SK-N-SH treated with all-trans-retinoic acid at 6 μM for 48 hours (cell line): ENCODE measurements at regions not wholly inside any gene's neighbourhood (a gene's known extent, or its start where the extent isn't known, plus 50 kb on each side); places are given as distances from the start of the nearest gene placed in this dataset.
A peak's percentile ranks its signal among the peaks of the same experiment; 100 is the strongest.

Experiments
- ATAC-seq: fragments of 200-7000 bp; cut with Tn5 transposase; 3 replicates; pipeline ENCODE4 v1.9.1; 2020; ENCODE audit warnings: mild to moderate bottlenecking, moderate library complexity
- ARNTL ChIP-seq: fragments of 450-650 bp; formaldehyde crosslinking; IDR thresholded peaks from 2 replicates; pipeline ENCODE4 v1.5.0; 2020; ENCODE audit warnings: low read depth, mild to moderate bottlenecking, moderate library complexity, borderline replicate concordance
- BACH2 ChIP-seq: fragments of 250-450 bp; sonication (Bioruptor Pico); IDR thresholded peaks from 2 replicates; pipeline ENCODE4 v1.9.0; 2021; ENCODE audit warnings: mild to moderate bottlenecking, borderline replicate concordance
- CSDC2 ChIP-seq: fragments of 250-450 bp; sonication (Bioruptor Pico); IDR thresholded peaks from 2 replicates; pipeline ENCODE4 v1.5.0; 2020; ENCODE audit warnings: mild to moderate bottlenecking, moderate library complexity
- CSRNP3 ChIP-seq: fragments of 250-450 bp; sonication (Bioruptor Pico); IDR thresholded peaks from 2 replicates; pipeline ENCODE4 v1.5.1; 2021; ENCODE audit warnings: mild to moderate bottlenecking, moderate library complexity
- GLIS3 ChIP-seq: fragments of 250-450 bp; sonication (Bioruptor Pico); IDR thresholded peaks from 2 replicates; pipeline ENCODE4 v1.5.0; 2020; ENCODE audit warnings: mild to moderate bottlenecking, moderate library complexity
- ISL1 ChIP-seq: fragments of 250-450 bp; sonication (Bioruptor Pico); IDR thresholded peaks from 2 replicates; pipeline ENCODE4 v2.1.2; 2022; ENCODE audit warnings: mild to moderate bottlenecking, moderate library complexity
- PATZ1 ChIP-seq: fragments of 250-450 bp; sonication (Bioruptor Pico); IDR thresholded peaks from 2 replicates; pipeline ENCODE4 v1.8.0; 2020; ENCODE audit warnings: mild to moderate bottlenecking, moderate library complexity, borderline replicate concordance
- POU6F1 ChIP-seq: fragments of 250-450 bp; sonication (Bioruptor Pico); IDR thresholded peaks from 2 replicates; pipeline ENCODE4 v1.8.0; 2021; ENCODE audit warnings: low read depth, mild to moderate bottlenecking, moderate library complexity, borderline replicate concordance
- PPARA ChIP-seq: fragments of 250-450 bp; sonication (Bioruptor Pico); IDR thresholded peaks from 2 replicates; pipeline ENCODE4 v1.5.0; 2020; ENCODE audit warnings: mild to moderate bottlenecking, borderline replicate concordance
- RARB ChIP-seq: fragments of 250-450 bp; sonication (Bioruptor Pico); IDR thresholded peaks from 2 replicates; pipeline ENCODE4 v1.8.0; 2021; ENCODE audit warnings: mild to moderate bottlenecking, moderate library complexity
- SNAI2 ChIP-seq: fragments of 250-450 bp; sonication (Bioruptor Pico); IDR thresholded peaks from 2 replicates; pipeline ENCODE4 v1.5.0; 2020; ENCODE audit warnings: mild to moderate bottlenecking, moderate library complexity
- TCF4 ChIP-seq: fragments of 250-450 bp; sonication (Bioruptor Pico); IDR thresholded peaks from 2 replicates; pipeline ENCODE4 v1.8.0; 2021; ENCODE audit warnings: mild to moderate bottlenecking, moderate library complexity, borderline replicate concordance
- TOX ChIP-seq: fragments of 250-450 bp; sonication (Bioruptor Pico); IDR thresholded peaks from 2 replicates; pipeline ENCODE4 v1.8.0; 2021; ENCODE audit warnings: mild to moderate bottlenecking, moderate library complexity, borderline replicate concordance
- TSHZ2 ChIP-seq: fragments of 250-450 bp; sonication (Bioruptor Pico); IDR thresholded peaks from 2 replicates; pipeline ENCODE4 v1.5.0; 2020; ENCODE audit warnings: mild to moderate bottlenecking, moderate library complexity
- ZC3H10 ChIP-seq: fragments of 250-450 bp; sonication (Bioruptor Pico); IDR thresholded peaks from 2 replicates; pipeline ENCODE4 v1.5.1; 2021; ENCODE audit warnings: mild to moderate bottlenecking, moderate library complexity
- ZFP3 ChIP-seq: fragments of 250-450 bp; sonication (Bioruptor Pico); IDR thresholded peaks from 2 replicates; pipeline ENCODE4 v1.5.0; 2020; ENCODE audit warnings: mild to moderate bottlenecking, moderate library complexity
- ZFP30 ChIP-seq: fragments of 450-650 bp; formaldehyde crosslinking; IDR thresholded peaks from 2 replicates; pipeline ENCODE4 v1.5.0; 2022; ENCODE audit warnings: mild to moderate bottlenecking, moderate library complexity
- ZNF565 ChIP-seq: fragments of 450-650 bp; formaldehyde crosslinking; conservative IDR thresholded peaks from 2 replicates; pipeline ENCODE4 v1.5.0; 2020; ENCODE audit warnings: low read depth, mild to moderate bottlenecking, moderate library complexity
- ZNF70 ChIP-seq: fragments of 450-650 bp; formaldehyde crosslinking; IDR thresholded peaks from 2 replicates; pipeline ENCODE4 v1.5.0; 2020; ENCODE audit warnings: mild to moderate bottlenecking, moderate library complexity
- ZNF8 ChIP-seq: fragments of 450-650 bp; formaldehyde crosslinking; IDR thresholded peaks from 2 replicates; pipeline ENCODE4 v1.5.0; 2020; ENCODE audit warnings: mild to moderate bottlenecking, moderate library complexity

- TF ChIP-seq RARB (CRISPR knock-in tag) (no peak), ZNF8 (CRISPR knock-in tag) (peak; percentile 65), ZNF565 (peak; percentile 83; the same call in 1 of the 2 replicates)
Observed at GRCh38 chr2:37554155-37554510, 117.3 kb downstream of the CDC42EP3 start (continued).

GRCh38 chr2:37554687-37555086, 116.8 kb downstream of the CDC42EP3 start:
- ATAC-seq, result no peak; the same call in 2 of the 3 replicates
- TF ChIP-seq ZFP30 (no peak), PPARA (CRISPR knock-in tag) (no peak), ZNF565 (no peak), ISL1 (CRISPR knock-in tag) (no peak), ZNF70 (no peak), TCF4 (CRISPR knock-in tag) (no peak), GLIS3 (no peak), TOX (CRISPR knock-in tag) (no peak), CSDC2 (no peak), POU6F1 (CRISPR knock-in tag) (no peak), ZC3H10 (CRISPR knock-in tag) (no peak), SNAI2 (CRISPR knock-in tag) (no peak), CSRNP3 (CRISPR knock-in tag) (no peak), ARNTL (CRISPR knock-in tag) (no peak), RARB (CRISPR knock-in tag) (no peak), BACH2 (CRISPR knock-in tag) (no peak), TSHZ2 (no peak), ZFP3 (no peak)
- TF ChIP-seq, all 23 proteins: peak for 0

- TF ChIP-seq ZNF565 (no peak), PATZ1 (no peak), PPARA (CRISPR knock-in tag) (no peak), ZC3H10 (CRISPR knock-in tag) (no peak), ZFP3 (no peak), TSHZ2 (no peak)
- ATAC-seq, result no peak
Observed at GRCh38 chr2:37555457-37555856, 116.0 kb downstream of the CDC42EP3 start.
